HG03045 (cell line): ENCODE measurements at regions not wholly inside any gene's neighbourhood (a gene's known extent, or its start where the extent isn't known, plus 50 kb on each side); places are given as distances from the start of the nearest gene placed in this dataset.

ENCODE experiments used
- ATAC-seq: cut with Tn5 transposase; IDR thresholded peaks from one replicate; pipeline ENCODE4 v1.9.1; 2021; ENCODE audit warnings: mild to moderate bottlenecking, moderate library complexity; ENCODE audit not compliant: unreplicated experiment

GRCh38 chr3:27861046-27862036 lies 139.2 kb upstream of the EOMES start:
- ATAC-seq, result no peak

GRCh38 chr3:27865731-27866130 lies 143.6 kb upstream of the EOMES start:
- no peak for ATAC-seq

- ATAC-seq, result no peak
These were observed 147.0 kb upstream of the EOMES start for GRCh38 chr3:27869152-27869551.

GRCh38 chr3:27877061-27878013 lies 155.2 kb upstream of the EOMES start:
- no peak for ATAC-seq

- no peak for ATAC-seq
These were observed 155.9 kb upstream of the EOMES start for GRCh38 chr3:27878014-27878383.

GRCh38 chr3:27880969-27881892 lies 159.1 kb upstream of the EOMES start:
- ATAC-seq, result no peak

GRCh38 chr3:27883266-27883665 lies 161.1 kb upstream of the EOMES start:
- no peak for ATAC-seq

GRCh38 chr3:27885641-27886040 lies 163.5 kb upstream of the EOMES start:
- ATAC-seq, result no peak

- no peak for ATAC-seq
These were observed 166.4 kb upstream of the EOMES start for GRCh38 chr3:27888562-27888961.

- no peak for ATAC-seq
These were observed 167.6 kb upstream of the EOMES start for GRCh38 chr3:27889745-27890144.

- no peak for ATAC-seq
These were observed 178.2 kb upstream of the EOMES start for GRCh38 chr3:27900316-27900715.

GRCh38 chr3:27903446-27903845 lies 181.3 kb upstream of the EOMES start:
- ATAC-seq, result no peak

GRCh38 chr3:27905625-27906024 lies 183.5 kb upstream of the EOMES start:
- ATAC-seq, result no peak

GRCh38 chr3:27907148-27907547 lies 185.0 kb upstream of the EOMES start:
- ATAC-seq, result no peak

GRCh38 chr3:27907929-27908328 lies 185.8 kb upstream of the EOMES start:
- no peak for ATAC-seq

GRCh38 chr3:27910456-27910855 lies 188.3 kb upstream of the EOMES start:
- no peak for ATAC-seq

- ATAC-seq, result no peak
These were observed 192.1 kb upstream of the EOMES start for GRCh38 chr3:27914199-27914598.

GRCh38 chr3:27923349-27924068 lies 201.4 kb upstream of the EOMES start:
- ATAC-seq, result no peak

- ATAC-seq, result no peak
These were observed 205.8 kb upstream of the EOMES start for GRCh38 chr3:27927882-27928281.

- no peak for ATAC-seq
These were observed 208.0 kb upstream of the EOMES start for GRCh38 chr3:27930052-27930602.
